HG03135 (cell line): ENCODE measurements at regions not wholly inside any gene's neighbourhood (a gene's known extent, or its start where the extent isn't known, plus 50 kb on each side); places are given as distances from the start of the nearest gene placed in this dataset.
"Not testable (repeated sequence)": the region's sequence is repeated elsewhere in the genome, so short reads cannot be mapped to it uniquely, and the experiment has no call there.

Experiments used
- ATAC-seq: cut with Tn5 transposase; IDR thresholded peaks from one replicate; pipeline ENCODE4 v1.9.1; 2021; ENCODE audit warnings: mild to moderate bottlenecking, moderate library complexity; ENCODE audit not compliant: unreplicated experiment

DNA sequence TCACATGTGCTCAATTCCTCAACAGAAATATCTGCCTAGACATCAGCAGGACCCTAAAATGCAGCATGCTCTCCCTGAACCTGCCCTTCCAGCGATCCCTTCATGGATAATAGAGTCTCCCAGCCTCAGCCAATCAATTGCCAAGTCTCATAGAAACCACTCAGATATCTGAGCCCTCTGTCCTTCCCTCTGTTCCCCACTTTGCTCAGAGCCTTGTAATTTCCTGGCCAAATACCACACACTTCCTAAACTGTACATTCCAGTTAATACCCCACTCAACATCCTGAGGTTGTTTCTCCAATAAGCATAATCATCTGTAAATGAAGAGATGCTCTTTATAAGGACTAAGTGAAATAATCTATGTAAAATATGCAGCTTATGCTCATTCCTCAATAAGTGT is 59.3 kb upstream of the PTGFRN start:
- no peak for ATAC-seq

DNA sequence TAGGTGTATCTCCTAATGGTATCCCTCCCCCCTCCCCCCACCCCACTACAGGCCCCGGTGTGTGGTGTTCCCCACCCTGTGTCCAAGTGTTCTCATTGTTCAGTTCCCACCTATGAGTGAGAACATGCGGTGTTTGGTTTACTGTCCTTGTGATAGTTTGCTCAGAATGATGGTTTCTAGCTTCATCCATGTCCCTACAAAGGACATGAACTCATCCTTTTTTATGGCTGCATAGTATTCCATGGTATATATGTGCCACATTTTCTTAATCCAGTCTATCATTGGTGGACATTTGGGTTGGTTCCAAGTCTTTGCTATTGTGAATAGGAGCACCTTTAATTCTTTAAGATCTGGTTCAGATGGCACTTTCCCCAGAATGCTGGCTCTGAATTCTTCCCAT is 58.5 kb upstream of the PTGFRN start:
- ATAC-seq, result not testable (repeated sequence)

DNA sequence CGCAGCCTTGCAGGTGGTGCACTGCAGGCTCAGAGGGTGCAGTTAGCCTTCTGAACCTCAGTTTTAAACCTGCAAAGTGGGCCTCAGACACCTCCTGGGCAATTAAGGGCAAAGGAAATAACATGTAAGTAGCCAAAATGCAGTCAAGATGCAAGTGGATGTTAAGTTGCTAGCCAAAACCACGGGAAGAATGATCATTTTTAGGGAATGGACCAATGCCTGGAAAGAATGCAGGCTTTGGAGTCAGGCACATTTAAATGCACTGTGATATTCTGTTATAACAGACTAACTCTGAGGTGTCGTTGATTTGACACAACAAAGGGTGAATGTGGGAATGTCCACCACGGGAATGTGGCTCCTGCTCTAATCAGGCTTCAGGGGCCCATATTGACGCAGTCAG is 57.9 kb upstream of the PTGFRN start:
- ATAC-seq, result no peak

DNA sequence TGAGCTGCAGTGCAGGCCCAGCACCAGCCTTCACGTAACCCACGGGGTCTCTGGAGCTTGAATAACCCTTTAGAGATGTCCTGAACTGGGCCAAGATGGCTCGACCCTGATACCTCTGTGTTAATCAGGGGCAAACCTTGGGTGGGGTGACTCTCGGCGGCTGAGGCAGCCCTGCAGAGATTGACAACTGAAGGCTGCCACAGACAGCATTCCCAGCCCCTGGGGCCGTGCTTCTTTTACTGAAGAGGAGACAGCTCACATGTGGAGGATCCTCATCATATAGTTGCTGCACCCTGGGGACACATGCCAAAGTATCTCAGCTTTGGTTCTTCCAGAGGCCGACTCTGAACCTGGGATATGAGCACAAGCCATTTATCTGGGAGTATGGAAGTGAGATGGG is 57.3 kb upstream of the PTGFRN start:
- no peak for ATAC-seq

DNA sequence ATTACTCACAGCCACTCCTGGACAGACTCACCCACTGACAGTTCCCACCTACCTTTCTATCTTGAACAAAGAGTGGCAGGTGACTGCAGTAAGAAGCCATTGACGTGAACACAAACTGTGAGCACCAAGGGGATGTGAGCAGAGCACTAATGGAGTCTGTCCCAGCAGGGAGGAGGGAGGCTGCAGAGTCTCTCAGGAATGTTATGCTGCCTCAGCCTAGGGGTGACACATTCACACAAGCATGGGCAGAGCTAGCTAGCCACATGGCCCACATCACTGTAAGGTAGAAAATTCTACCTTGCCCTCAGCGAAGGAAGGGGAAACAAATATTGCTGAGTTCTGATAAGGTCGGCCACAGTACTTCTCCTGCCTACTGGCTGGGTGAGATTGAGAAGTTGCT is 56.8 kb upstream of the PTGFRN start:
- ATAC-seq, result no peak

DNA sequence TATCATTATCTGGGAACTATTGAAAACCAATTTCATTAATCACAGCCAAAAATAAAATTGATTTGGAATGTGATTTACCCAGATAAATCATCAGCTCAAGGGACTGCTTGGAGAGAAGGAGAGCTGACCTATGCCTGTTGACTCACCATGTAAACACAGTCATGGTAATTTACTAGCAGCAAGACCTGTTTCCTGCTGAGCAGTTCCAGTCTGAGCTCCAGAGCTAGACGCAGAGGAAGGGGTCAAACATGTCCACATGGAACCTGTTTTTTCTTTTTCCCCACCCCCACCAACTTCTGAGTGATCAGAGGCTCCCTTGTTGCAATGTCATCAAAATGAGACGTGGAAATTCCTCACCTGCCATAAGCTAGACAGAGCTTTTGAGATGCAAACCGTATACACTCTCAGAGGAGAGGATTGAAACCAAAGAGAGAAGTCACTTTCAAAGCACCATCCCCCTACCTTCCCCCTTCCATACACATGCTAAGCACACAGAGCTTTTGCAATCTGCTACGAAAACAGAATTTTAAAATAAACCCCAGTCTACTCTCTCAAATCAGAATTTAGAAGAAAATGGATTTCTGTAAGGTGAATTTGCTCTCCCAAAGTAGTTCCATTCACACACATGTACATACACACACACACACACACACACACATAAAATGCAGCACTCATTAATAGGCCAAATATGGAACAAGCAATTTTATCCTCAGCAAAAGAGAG is 55.9 kb upstream of the PTGFRN start:
- ATAC-seq, result no peak

DNA sequence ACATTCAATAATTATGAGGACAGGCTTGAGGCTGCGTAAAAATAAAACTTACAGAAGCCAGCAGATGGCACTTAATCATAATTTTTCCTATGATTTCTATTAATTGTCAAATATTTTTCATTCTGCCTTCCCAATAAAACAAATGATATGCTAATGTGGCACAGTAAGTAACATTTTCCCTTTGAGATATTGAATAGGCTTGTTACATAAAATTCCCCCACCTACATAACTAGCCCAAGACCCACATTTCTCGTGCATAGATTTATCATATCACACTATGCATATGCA is 55.4 kb upstream of the PTGFRN start:
- no peak for ATAC-seq

DNA sequence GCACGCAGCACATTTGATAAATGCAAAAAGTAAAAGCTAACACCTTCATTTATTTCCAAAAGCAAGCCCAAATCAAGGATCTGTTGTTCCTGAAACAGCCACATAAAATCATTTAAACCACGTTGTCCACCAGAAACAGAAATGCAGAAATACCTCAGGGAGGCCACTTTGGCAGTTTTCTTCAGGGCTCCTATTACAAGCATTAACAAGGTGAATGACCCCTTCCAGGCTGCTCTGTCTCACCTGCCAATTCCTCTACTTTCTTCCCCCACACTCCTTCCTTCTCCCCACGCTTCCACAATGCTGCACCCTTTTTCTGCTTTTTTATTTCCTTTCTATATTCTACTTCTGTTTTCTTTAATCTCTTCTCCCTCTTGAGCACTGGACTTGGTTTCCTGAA is 55.0 kb upstream of the PTGFRN start:
- no peak for ATAC-seq

DNA sequence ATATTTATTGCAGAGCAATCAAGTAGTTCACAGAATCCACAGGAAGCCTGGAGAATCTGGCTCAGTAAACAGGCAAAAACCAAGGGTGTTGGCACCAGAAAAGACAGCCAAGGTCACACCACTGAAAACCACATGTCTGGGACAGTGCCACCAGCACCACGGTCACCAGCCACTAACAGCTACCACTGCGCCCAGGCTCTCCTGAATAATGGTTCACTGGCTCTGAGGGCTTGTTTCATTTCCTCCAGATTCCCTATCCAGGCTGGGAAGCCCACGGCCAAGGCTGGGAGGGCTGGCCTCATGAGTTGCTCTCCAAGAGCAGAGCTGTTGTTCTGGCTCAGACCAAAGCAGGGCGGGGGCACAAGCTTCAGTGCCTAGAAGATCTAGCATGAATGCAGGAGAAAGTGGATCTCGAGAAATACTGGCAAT is 54.5 kb upstream of the PTGFRN start:
- ATAC-seq, result no peak

DNA sequence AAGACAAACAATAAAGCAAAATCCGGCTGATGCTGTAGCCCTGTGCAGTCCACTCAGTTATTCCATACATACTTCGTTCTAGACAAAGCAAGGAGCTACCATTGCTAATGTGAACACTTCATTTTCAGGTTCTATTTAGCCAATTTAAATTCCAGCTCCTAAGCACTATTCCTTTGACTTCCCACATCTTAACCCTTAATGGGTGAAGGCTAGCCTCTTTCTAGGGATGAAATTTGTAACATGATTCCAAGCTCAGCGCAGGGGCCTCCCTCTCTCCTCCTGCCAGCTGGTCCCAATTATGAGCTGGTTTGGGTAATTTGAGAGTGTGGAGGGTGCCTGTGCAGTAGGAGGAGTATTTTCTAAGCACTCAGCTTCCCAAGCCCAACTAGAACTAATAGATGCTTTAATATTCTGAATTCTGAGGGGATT is 53.9 kb upstream of the PTGFRN start:
- ATAC-seq, result no peak

DNA sequence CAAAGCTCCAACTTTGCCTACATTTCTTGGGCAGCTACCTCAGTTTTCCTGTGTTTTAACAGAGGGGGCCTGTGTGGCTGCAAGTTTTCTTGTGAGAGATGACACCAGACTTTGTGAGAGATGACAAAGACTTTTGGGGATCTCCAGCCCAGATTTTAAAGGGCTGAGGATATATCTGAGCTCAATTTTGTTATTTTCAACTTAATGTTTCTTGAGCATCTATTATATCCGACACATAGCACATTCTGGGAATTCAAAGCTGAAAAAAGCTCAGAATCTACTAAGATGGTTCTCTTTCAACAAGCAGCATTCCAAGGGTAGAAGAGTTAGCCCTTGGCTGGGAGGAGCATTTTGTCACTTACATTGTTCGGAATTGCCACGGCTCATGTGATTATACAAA is 53.4 kb upstream of the PTGFRN start:
- no peak for ATAC-seq

DNA sequence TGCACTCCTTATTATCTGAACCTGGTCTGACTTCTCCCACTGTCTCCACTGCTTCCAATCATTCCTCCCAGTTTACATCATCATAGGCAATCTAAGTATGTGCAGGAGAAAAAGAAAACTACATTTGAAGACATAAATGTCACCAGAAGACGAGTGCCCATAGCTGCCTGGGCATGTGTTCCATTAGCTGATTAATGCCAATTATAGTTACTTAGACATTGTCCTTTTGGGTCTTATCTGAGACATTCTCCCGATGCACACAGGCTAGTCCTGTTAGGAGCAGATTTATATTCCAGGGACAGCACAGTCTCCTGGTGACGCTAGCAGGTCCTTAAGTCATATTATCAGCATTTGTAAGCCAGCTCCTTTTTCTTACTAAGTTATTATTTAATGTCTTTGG is 52.6 kb upstream of the PTGFRN start:
- ATAC-seq, result no peak
